GM23338 (cell line): ENCODE measurements at regions not wholly inside any gene's neighbourhood (a gene's known extent, or its start where the extent isn't known, plus 50 kb on each side); places are given as distances from the start of the nearest gene placed in this dataset.

ENCODE experiments used
- ATAC-seq: fragments of 200-7000 bp; cut with Tn5 transposase; 3 replicates; pipeline ENCODE4 v1.9.1; 2020
- DNase-seq: peaks from one replicate; pipeline ENCODE4 v3.0.0-alpha.2; 2015; ENCODE audit warnings: low spot score
- H2AFZ ChIP-seq: fragments of 200-600 bp; sonication (generic); 2 replicates; pipeline ENCODE4 v1.8.0; 2016; ENCODE audit warnings: antibody characterized with exemption, mild to moderate bottlenecking, moderate library complexity
- H3F3A ChIP-seq: fragments of 200-600 bp; sonication (generic); replicated peaks from 2 replicates; pipeline ENCODE4 v1.8.0; 2017; ENCODE audit warnings: antibody characterized with exemption, mixed run types, low read depth
- H3K27ac ChIP-seq: fragments of 200-600 bp; sonication (generic); 2 replicates; pipeline ENCODE4 v1.6.1; 2016; ENCODE audit warnings: low read depth
- H3K27me3 ChIP-seq: fragments of 200-600 bp; sonication (generic); 2 replicates; pipeline ENCODE4 v1.8.0; 2016; ENCODE audit warnings: mild to moderate bottlenecking, mixed run types, moderate library complexity; ENCODE audit not compliant: insufficient read depth
- H3K36me3 ChIP-seq: fragments of 200-600 bp; sonication (generic); 2 replicates; pipeline ENCODE4 v1.8.0; 2016; ENCODE audit warnings: mild to moderate bottlenecking; ENCODE audit not compliant: insufficient read depth
- H3K4me1 ChIP-seq: fragments of 200-600 bp; sonication (generic); 2 replicates; pipeline ENCODE4 v1.8.0; 2016; ENCODE audit warnings: mild to moderate bottlenecking, moderate library complexity; ENCODE audit not compliant: insufficient read depth
- H3K4me2 ChIP-seq: fragments of 200-600 bp; sonication (generic); 2 replicates; pipeline ENCODE4 v1.7.1; 2017; ENCODE audit warnings: mixed run types
- H3K4me3 ChIP-seq: fragments of 200-600 bp; sonication (generic); 2 replicates; pipeline ENCODE4 v1.6.1; 2016; ENCODE audit warnings: mixed run types
- H3K79me2 ChIP-seq: fragments of 200-600 bp; sonication (generic); replicated peaks from 2 replicates; pipeline ENCODE4 v1.8.0; 2017; ENCODE audit warnings: mild to moderate bottlenecking; ENCODE audit not compliant: insufficient read depth
- H3K9me2 ChIP-seq: fragments of 200-600 bp; sonication (generic); 2 replicates; pipeline ENCODE4 v1.8.0; 2017; ENCODE audit not compliant: insufficient read depth
- H4K20me1 ChIP-seq: fragments of 200-600 bp; sonication (generic); replicated peaks from 2 replicates; pipeline ENCODE4 v1.8.0; 2017; ENCODE audit warnings: mild to moderate bottlenecking; ENCODE audit not compliant: insufficient read depth
- H3K27ac Mint-ChIP-seq: 2 replicates; pipeline ENCODE4 v1.8.0; 2020; ENCODE audit warnings: inconsistent platforms, mild to moderate bottlenecking, moderate library complexity, mixed read lengths
- H3K27me3 Mint-ChIP-seq: 3 replicates; pipeline ENCODE4 v1.8.0; 2022; ENCODE audit warnings: low read depth, mild to moderate bottlenecking, moderate library complexity, mixed read lengths, inconsistent platforms; ENCODE audit not compliant: insufficient read depth, poor library complexity
- H3K36me3 Mint-ChIP-seq: 3 replicates; pipeline ENCODE4 v1.8.0; 2021; ENCODE audit warnings: low read depth, mild to moderate bottlenecking, inconsistent platforms, moderate library complexity, mixed read lengths
- H3K4me1 Mint-ChIP-seq: 3 replicates; pipeline ENCODE4 v1.8.0; 2020; ENCODE audit warnings: mild to moderate bottlenecking, inconsistent platforms, mixed read lengths
- H3K4me3 Mint-ChIP-seq: 3 replicates; pipeline ENCODE4 v1.8.0; 2021; ENCODE audit warnings: moderate library complexity, mild to moderate bottlenecking, inconsistent platforms, mixed read lengths
- H3K9me3 Mint-ChIP-seq: 3 replicates; pipeline ENCODE4 v1.8.0; 2020; ENCODE audit warnings: moderate library complexity, mild to moderate bottlenecking, inconsistent platforms, mixed read lengths
- CREB1 ChIP-seq: fragments of 250-450 bp; sonication (Bioruptor Pico); IDR thresholded peaks from 2 replicates; pipeline ENCODE4 v1.5.0; 2020; ENCODE audit warnings: low read depth, mild to moderate bottlenecking, moderate library complexity
- CTCF ChIP-seq, 2 experiments: fragments of 200-600 bp in 1 of 2; sonication (generic) in 1 of 2; conservative IDR thresholded peaks; 2 replicates each; pipeline versions ENCODE4 v1.5.1 to v1.6.1; 2016 to 2017; ENCODE audit warnings: antibody characterized with exemption in 2 of 2, low read depth in 2 of 2, mild to moderate bottlenecking in 2 of 2, moderate library complexity in 1 of 2
- EZH2 ChIP-seq: fragments of 200-600 bp; sonication (generic); IDR thresholded peaks from one replicate; pipeline ENCODE4 v1.8.0; 2017; ENCODE audit warnings: antibody characterized with exemption, mild to moderate bottlenecking, low read depth; ENCODE audit not compliant: unreplicated experiment
- NANOG ChIP-seq: IDR thresholded peaks from 2 replicates; pipeline ENCODE4 v1.6.1; 2016; ENCODE audit warnings: antibody characterized with exemption, borderline replicate concordance
- STAT1 ChIP-seq: IDR thresholded peaks from one replicate; pipeline ENCODE4 v1.6.1; 2016; ENCODE audit warnings: antibody characterized with exemption; ENCODE audit not compliant: unreplicated experiment
- ZNF331 ChIP-seq: fragments of 250-450 bp; sonication (Bioruptor Pico); IDR thresholded peaks from 2 replicates; pipeline ENCODE4 v1.5.0; 2020; ENCODE audit warnings: low read depth, mild to moderate bottlenecking, moderate library complexity
- ZNF462 ChIP-seq: fragments of 250-450 bp; sonication (Bioruptor Pico); IDR thresholded peaks from 2 replicates; pipeline ENCODE4 v1.5.0; 2020; ENCODE audit warnings: mild to moderate bottlenecking, moderate library complexity
- TF ChIP-seq, protein P1 (sequence below): IDR thresholded peaks from one replicate; pipeline ENCODE4 v1.6.1; 2018; ENCODE audit warnings: antibody characterized with exemption; ENCODE audit not compliant: unreplicated experiment
- TF ChIP-seq, protein P2 (sequence below): IDR thresholded peaks from 2 replicates; pipeline ENCODE4 v1.6.1; 2016; ENCODE audit warnings: antibody characterized with exemption

GRCh38 chr13:50235604-50236342, 220.5 kb downstream of the KCNRG start (continued):
- TF ChIP-seq, protein P1, sequence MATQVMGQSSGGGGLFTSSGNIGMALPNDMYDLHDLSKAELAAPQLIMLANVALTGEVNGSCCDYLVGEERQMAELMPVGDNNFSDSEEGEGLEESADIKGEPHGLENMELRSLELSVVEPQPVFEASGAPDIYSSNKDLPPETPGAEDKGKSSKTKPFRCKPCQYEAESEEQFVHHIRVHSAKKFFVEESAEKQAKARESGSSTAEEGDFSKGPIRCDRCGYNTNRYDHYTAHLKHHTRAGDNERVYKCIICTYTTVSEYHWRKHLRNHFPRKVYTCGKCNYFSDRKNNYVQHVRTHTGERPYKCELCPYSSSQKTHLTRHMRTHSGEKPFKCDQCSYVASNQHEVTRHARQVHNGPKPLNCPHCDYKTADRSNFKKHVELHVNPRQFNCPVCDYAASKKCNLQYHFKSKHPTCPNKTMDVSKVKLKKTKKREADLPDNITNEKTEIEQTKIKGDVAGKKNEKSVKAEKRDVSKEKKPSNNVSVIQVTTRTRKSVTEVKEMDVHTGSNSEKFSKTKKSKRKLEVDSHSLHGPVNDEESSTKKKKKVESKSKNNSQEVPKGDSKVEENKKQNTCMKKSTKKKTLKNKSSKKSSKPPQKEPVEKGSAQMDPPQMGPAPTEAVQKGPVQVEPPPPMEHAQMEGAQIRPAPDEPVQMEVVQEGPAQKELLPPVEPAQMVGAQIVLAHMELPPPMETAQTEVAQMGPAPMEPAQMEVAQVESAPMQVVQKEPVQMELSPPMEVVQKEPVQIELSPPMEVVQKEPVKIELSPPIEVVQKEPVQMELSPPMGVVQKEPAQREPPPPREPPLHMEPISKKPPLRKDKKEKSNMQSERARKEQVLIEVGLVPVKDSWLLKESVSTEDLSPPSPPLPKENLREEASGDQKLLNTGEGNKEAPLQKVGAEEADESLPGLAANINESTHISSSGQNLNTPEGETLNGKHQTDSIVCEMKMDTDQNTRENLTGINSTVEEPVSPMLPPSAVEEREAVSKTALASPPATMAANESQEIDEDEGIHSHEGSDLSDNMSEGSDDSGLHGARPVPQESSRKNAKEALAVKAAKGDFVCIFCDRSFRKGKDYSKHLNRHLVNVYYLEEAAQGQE = no peak
- TF ChIP-seq ZNF331 (no peak), CREB1 (no peak), EZH2 (no peak), STAT1 (no peak), CTCF (conservative IDR thresholded peaks at IDR 0.05; ENCODE audit: low read depth in 2 of 2) (no peak)

- no peak overlapping the region for H3K27ac ChIP-seq
- 0 out of 2 replicates have a peak, but pooled peaks cover 4% of the 10 kb centered on the region for H4K20me1 ChIP-seq
- H3K9me3 Mint-ChIP-seq = peaks cover 8% of the 10 kb centered on the region
- H3K36me3 ChIP-seq = no peaks in the 10 kb centered on the region
- no peaks in the 10 kb centered on the region for H3K27me3 Mint-ChIP-seq
- H3F3A ChIP-seq = no peaks in the 10 kb centered on the region
- no peak overlapping the region for H2AFZ ChIP-seq
- no peak overlapping the region for H3K4me3 ChIP-seq
- no peaks in the 10 kb centered on the region for H3K4me1 ChIP-seq
- DNase-seq = no peak
- H3K79me2 ChIP-seq = no peaks in the 10 kb centered on the region
- H3K4me3 Mint-ChIP-seq = no peak overlapping the region
- no peaks in the 10 kb centered on the region for H3K27me3 ChIP-seq
- no peak for ATAC-seq
- H3K9me2 ChIP-seq = no peaks in the 10 kb centered on the region
- 0 out of 2 replicates have a peak overlapping the region, but pooled peaks have one; percentile 66 for H3K27ac Mint-ChIP-seq
- no peak overlapping the region for H3K4me2 ChIP-seq
- peaks cover 7% of the 10 kb centered on the region; the same call in 2 of the 3 replicates for H3K4me1 Mint-ChIP-seq
- H3K36me3 Mint-ChIP-seq = peaks cover 11% of the 10 kb centered on the region
- TF ChIP-seq ZNF462 (CRISPR knock-in tag) (no peak), CTCF (conservative IDR thresholded peaks at IDR 0.05; ENCODE audit: low read depth in 2 of 2) (no peak), CREB1 (no peak), NANOG (no peak)
- TF ChIP-seq, protein P2, sequence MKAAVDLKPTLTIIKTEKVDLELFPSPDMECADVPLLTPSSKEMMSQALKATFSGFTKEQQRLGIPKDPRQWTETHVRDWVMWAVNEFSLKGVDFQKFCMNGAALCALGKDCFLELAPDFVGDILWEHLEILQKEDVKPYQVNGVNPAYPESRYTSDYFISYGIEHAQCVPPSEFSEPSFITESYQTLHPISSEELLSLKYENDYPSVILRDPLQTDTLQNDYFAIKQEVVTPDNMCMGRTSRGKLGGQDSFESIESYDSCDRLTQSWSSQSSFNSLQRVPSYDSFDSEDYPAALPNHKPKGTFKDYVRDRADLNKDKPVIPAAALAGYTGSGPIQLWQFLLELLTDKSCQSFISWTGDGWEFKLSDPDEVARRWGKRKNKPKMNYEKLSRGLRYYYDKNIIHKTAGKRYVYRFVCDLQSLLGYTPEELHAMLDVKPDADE = no peak
These were observed 221.7 kb downstream of the KCNRG start for GRCh38 chr13:50236898-50237318.
